RWPE2 (cell line): ENCODE measurements at regions not wholly inside any gene's neighbourhood (a gene's known extent, or its start where the extent isn't known, plus 50 kb on each side); places are given as distances from the start of the nearest gene placed in this dataset.

ENCODE experiments used
- ATAC-seq: fragments of 200-7000 bp; cut with Tn5 transposase; 3 replicates; pipeline ENCODE4 v1.9.1; 2021; ENCODE audit warnings: low read depth
- DNase-seq: peaks from one replicate; pipeline ENCODE4 v3.0.0-alpha.2; 2020; ENCODE audit warnings: low spot score
- H3K27ac ChIP-seq: fragments of 450-650 bp; 2 replicates; pipeline ENCODE4 v1.5.1; 2017; ENCODE audit warnings: mild to moderate bottlenecking; ENCODE audit not compliant: poor library complexity, severe bottlenecking
- H3K27me3 ChIP-seq: fragments of 250-450 bp; sonication (Bioruptor Pico); 2 replicates; pipeline ENCODE4 v1.5.1; 2021; ENCODE audit warnings: mild to moderate bottlenecking, moderate library complexity; ENCODE audit not compliant: insufficient read depth, poor library complexity, severe bottlenecking
- H3K36me3 ChIP-seq: fragments of 250-450 bp; sonication (Bioruptor Pico); 2 replicates; pipeline ENCODE4 v1.5.1; 2020; ENCODE audit warnings: low read depth, mild to moderate bottlenecking, moderate library complexity
- H3K4me1 ChIP-seq: fragments of 250-450 bp; sonication (Bioruptor Pico); 2 replicates; pipeline ENCODE4 v1.5.1; 2021; ENCODE audit warnings: mild to moderate bottlenecking, moderate library complexity; ENCODE audit not compliant: insufficient read depth, poor library complexity, severe bottlenecking
- H3K4me3 ChIP-seq: fragments of 250-450 bp; sonication (Bioruptor Pico); 2 replicates; pipeline ENCODE4 v1.5.1; 2021; ENCODE audit warnings: mild to moderate bottlenecking, moderate library complexity; ENCODE audit not compliant: severe bottlenecking
- H3K9me3 ChIP-seq: fragments of 250-450 bp; sonication (Bioruptor Pico); 2 replicates; pipeline ENCODE4 v1.5.1; 2021; ENCODE audit warnings: mild to moderate bottlenecking, moderate library complexity; ENCODE audit not compliant: severe bottlenecking
- TF ChIP-seq, protein P1 (sequence below): fragments of 450-650 bp; IDR thresholded peaks from one replicate; pipeline ENCODE4 v1.5.1; 2017; ENCODE audit warnings: mild to moderate bottlenecking, moderate library complexity; ENCODE audit not compliant: poor library complexity, severe bottlenecking

DNA sequence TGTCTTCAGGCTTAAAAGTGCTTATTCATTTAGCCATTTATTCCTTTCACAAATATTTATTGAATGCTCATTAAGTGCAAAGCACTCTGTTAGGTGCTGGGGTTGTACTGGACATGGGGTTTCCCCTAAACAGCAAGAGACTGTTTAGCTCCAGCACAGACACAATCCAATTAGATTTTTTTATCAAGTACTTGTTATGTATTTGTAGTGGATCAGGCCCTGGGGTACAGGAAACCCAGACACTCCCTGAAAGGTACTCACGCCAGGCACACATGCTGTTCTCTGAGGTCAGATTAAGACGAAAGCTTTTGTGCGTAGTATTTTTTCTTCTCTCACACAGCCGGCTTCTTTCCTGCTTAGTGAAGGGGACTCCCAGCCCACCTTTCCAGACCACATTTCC, 218.1 kb upstream of the PLET1 start:
- Histone ChIP-seq H3K4me1 (no peaks in the 10 kb centered on the region), H3K4me3 (no peak overlapping the region), H3K9me3 (no peaks in the 10 kb centered on the region), H3K27me3 (no peaks in the 10 kb centered on the region), H3K27ac (no peak overlapping the region), H3K36me3 (no peaks in the 10 kb centered on the region)
- DNase-seq (no peak), ATAC-seq (no peak)
- TF ChIP-seq, protein P1, sequence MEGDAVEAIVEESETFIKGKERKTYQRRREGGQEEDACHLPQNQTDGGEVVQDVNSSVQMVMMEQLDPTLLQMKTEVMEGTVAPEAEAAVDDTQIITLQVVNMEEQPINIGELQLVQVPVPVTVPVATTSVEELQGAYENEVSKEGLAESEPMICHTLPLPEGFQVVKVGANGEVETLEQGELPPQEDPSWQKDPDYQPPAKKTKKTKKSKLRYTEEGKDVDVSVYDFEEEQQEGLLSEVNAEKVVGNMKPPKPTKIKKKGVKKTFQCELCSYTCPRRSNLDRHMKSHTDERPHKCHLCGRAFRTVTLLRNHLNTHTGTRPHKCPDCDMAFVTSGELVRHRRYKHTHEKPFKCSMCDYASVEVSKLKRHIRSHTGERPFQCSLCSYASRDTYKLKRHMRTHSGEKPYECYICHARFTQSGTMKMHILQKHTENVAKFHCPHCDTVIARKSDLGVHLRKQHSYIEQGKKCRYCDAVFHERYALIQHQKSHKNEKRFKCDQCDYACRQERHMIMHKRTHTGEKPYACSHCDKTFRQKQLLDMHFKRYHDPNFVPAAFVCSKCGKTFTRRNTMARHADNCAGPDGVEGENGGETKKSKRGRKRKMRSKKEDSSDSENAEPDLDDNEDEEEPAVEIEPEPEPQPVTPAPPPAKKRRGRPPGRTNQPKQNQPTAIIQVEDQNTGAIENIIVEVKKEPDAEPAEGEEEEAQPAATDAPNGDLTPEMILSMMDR: no peak

DNA sequence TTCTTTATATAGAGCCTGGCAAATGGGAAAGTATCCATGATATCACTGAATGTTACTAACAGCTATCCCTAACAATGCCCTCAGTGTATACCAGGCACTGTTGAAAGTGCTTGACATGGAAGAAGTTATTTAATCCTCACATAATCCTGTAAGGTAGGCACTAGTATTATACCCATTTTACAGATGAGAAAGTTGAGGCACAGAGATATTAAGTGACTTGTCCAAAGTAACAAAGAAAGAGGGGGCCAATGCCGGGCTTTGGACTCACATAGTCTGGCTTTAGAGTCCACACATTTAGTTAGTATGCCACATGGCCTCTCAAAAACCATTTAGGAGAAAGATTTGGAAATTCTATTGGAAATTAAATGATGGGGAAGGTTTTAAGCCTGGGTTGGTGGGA, 220.8 kb upstream of the PLET1 start:
- no peak for DNase-seq
- Histone ChIP-seq H3K4me3 (no peak overlapping the region), H3K9me3 (no peaks in the 10 kb centered on the region), H3K27me3 (no peaks in the 10 kb centered on the region), H3K4me1 (no peaks in the 10 kb centered on the region), H3K27ac (no peak overlapping the region), H3K36me3 (no peaks in the 10 kb centered on the region)
- ATAC-seq: no peak
- TF ChIP-seq, protein P1: no peak

DNA sequence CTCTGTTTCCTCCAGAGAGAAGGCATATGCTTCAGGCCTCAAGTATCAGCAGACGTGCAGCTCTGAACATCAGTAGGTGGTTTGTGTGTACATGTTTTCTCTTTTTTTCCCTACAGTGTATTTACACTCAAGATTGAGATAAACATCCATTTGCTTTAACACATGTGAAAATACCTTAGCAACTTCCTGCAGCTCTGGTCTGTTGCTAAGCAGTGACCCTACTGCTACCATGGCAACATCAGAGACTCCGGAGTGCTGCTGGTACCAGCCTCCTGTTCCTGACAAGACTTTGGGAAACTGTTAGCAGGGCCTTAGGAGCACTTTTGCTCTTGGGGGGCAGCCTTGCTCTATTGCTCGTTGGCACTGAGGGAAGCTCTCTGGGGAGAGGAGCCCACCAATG, 221.2 kb upstream of the PLET1 start:
- H3K4me3 ChIP-seq: no peak overlapping the region
- ATAC-seq (no peak), DNase-seq (no peak)
- no peaks in the 10 kb centered on the region for H3K27me3 ChIP-seq
- H3K4me1 ChIP-seq: no peaks in the 10 kb centered on the region
- no peaks in the 10 kb centered on the region for H3K36me3 ChIP-seq
- TF ChIP-seq, protein P1: no peak
- H3K27ac ChIP-seq: no peak overlapping the region
- H3K9me3 ChIP-seq: no peaks in the 10 kb centered on the region

DNA sequence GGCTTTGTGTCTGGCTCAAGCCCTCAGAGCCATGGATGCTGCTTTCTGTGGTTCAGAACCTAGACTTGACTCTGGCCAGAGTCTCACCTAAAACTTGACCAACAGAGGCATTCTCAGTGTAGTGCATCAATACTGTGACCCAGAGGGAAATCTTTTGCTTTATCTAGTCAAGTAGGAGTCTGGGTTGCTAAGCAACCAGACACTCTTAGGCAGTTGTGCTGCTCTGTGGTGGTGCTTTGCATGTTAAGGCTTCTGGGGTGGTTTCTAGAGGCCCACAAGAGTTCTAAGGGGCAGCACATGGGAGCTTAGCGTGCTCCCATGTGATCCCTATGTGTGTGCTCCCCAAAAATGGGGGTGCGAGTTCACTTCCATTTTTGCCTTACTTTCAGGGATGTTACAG, 224.6 kb upstream of the PLET1 start:
- TF ChIP-seq, protein P1: no peak
- ATAC-seq: no peak
- no peaks in the 10 kb centered on the region for H3K27me3 ChIP-seq
- H3K4me3 ChIP-seq: no peak overlapping the region
- no peaks in the 10 kb centered on the region for H3K4me1 ChIP-seq
- H3K9me3 ChIP-seq: no peaks in the 10 kb centered on the region
- H3K27ac ChIP-seq: no peak overlapping the region
- no peaks in the 10 kb centered on the region for H3K36me3 ChIP-seq
- no peak for DNase-seq

DNA sequence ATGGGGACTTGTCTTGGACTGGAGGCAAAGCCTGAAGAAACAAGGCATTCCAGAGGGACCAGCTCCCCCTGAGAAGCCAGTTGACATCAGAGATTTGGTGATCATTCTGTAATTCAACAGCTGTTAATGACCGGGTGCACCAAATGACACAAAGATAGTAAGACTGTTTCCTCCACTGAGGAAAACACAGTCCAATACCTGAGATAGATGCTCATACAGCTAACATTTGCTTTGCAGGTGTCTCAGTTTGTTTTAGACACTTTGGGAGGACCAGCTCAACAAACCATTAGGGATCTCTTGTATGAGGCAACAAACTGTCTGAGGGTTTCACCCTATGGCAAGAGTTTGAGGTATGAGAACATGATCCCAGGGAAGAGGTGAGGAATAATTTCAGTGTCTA, 237.2 kb upstream of the PLET1 start:
- Histone ChIP-seq H3K9me3 (no peaks in the 10 kb centered on the region), H3K27ac (no peak overlapping the region), H3K27me3 (no peaks in the 10 kb centered on the region), H3K4me1 (no peaks in the 10 kb centered on the region), H3K36me3 (no peaks in the 10 kb centered on the region), H3K4me3 (no peak overlapping the region)
- ATAC-seq: no peak
- DNase-seq: no peak
- TF ChIP-seq, protein P1: no peak
